ENCODE measurements at regions not wholly inside any gene's neighbourhood (a gene's known extent, or its start where the extent isn't known, plus 50 kb on each side); places are given as distances from the start of the nearest gene placed in this dataset.

- Histone ChIP-seq H3K27ac (ENCODE audit: low read depth, low read length) (no peak overlapping the region), H3K23ac (ENCODE audit: insufficient read length) (no peak overlapping the region), H3K4ac (replicated peaks; ENCODE audit: insufficient read length, low read depth, low read length) (no peak overlapping the region), H3K79me1 (ENCODE audit: low read depth, low read length) (no peaks in the 10 kb centered on the region), H3K18ac (ENCODE audit: extremely low read depth, low read length) (no peak overlapping the region), H3K14ac (ENCODE audit: insufficient read length) (no peak overlapping the region), H3K23me2 (ENCODE audit: low read depth, low read length) (no peaks in the 10 kb centered on the region), H2BK120ac (replicated peaks; ENCODE audit: low read depth, low read length) (no peak overlapping the region), H3K79me2 (ENCODE audit: control insufficient read depth in 1 of 2, insufficient read depth in 2 of 2, low read length in 2 of 2) (no peaks in the 10 kb centered on the region), H3K4me1 (replicated peaks in 1 of 4; ENCODE audit: control insufficient read depth in 3 of 4, insufficient read depth in 4 of 4, low read length in 3 of 4) (no peaks in the 10 kb centered on the region), H2BK20ac (ENCODE audit: low read length) (no peak overlapping the region), H4K20me1 (replicated peaks in 1 of 2; ENCODE audit: control insufficient read depth in 1 of 2, insufficient read depth in 2 of 2, low read length in 2 of 2) (peaks cover 0 to 1% of the 10 kb centered on the region in 2 experiments), H3K36me3 (ENCODE audit: control insufficient read depth in 2 of 4, insufficient read depth in 4 of 4, low read length in 3 of 4) (no peaks in the 10 kb centered on the region), H4K5ac (ENCODE audit: insufficient read length, low read depth, low read length) (no peak overlapping the region), H2BK5ac (ENCODE audit: low read depth, low read length) (no peak overlapping the region), H4K8ac (ENCODE audit: extremely low read depth, insufficient read depth, low read length) (no peak overlapping the region), H4K91ac (replicated peaks; ENCODE audit: insufficient read length, low read length) (no peak overlapping the region), H2AFZ (ENCODE audit: low read length) (no peak overlapping the region), H3K9ac (replicated peaks in 1 of 4; ENCODE audit: extremely low read depth in 1 of 4, low read depth in 3 of 4, low read length in 3 of 4) (no peak overlapping the region), H3K27me3 (replicated peaks in 1 of 4; ENCODE audit: control insufficient read depth in 3 of 4, extremely low read depth in 1 of 4, insufficient read depth in 3 of 4, low read length in 3 of 4) (no peaks in the 10 kb centered on the region), H3K56ac (replicated peaks; ENCODE audit: insufficient read length, low read depth, low read length) (no peak overlapping the region), H3K4me3 (ENCODE audit: extremely low read depth in 1 of 4, insufficient read depth in 2 of 4, low read depth in 3 of 4, low read length in 4 of 4) (no peak overlapping the region), H2BK12ac (ENCODE audit: low read depth, low read length) (no peak overlapping the region), H3K9me3 (ENCODE audit: insufficient read depth in 2 of 2, low read depth in 1 of 2, low read length in 1 of 2) (no peaks in the 10 kb centered on the region), H2BK15ac (ENCODE audit: low read length) (no peak overlapping the region), H2AK5ac (ENCODE audit: low read depth, low read length) (no peak overlapping the region), H3K4me2 (ENCODE audit: insufficient read depth in 1 of 2, low read depth in 2 of 2, low read length in 2 of 2) (no peak overlapping the region)
- TF ChIP-seq CTBP2 (IDR thresholded peaks at IDR 0.05; ENCODE audit: borderline replicate concordance, insufficient read depth, insufficient read length, low read length) = no peak
- TF ChIP-seq EP300 (IDR thresholded peaks at IDR 0.05; ENCODE audit: borderline replicate concordance in 1 of 2, low read depth in 2 of 2, low read length in 2 of 2) = no peak
- TF ChIP-seq PHF8 (conservative IDR thresholded peaks at IDR 0.05; ENCODE audit: low read depth, low read length) = no peak
- ChIA-PET POLR2A (ENCODE audit: partially characterized antibody) (interaction anchor here (0.6 kb wide), 1 partner anchor 270 kb away, joined by 3 read pairs; no protein-coding TSS in a partner anchor), CTCF (ENCODE audit: partially characterized antibody) (no interaction called here)
- WGBS, 2 experiments (ENCODE audit: extremely low coverage in 1 of 2, insufficient coverage in 1 of 2, insufficient read length in 1 of 2, insufficient replicate concordance in 2 of 2, low coverage in 1 of 2, low lambda C conversion rate in 2 of 2, missing lambda C conversion rate in 1 of 2) = 88% methylated on average over 2 of the region's 2 CpGs; no CpG with 5 or more reads in 1 of the 2 experiments
- FAIRE-seq (no peak), DNase-seq (ENCODE audit: low read depth in 1 of 2, low spot score in 2 of 2) (no peak)
Measured at GRCh38 chr4:56272927-56273326, 114.4 kb downstream of the AASDH start.
